NCI-H2196 (cell line): ENCODE measurements at regions not wholly inside any gene's neighbourhood (a gene's known extent, or its start where the extent isn't known, plus 50 kb on each side); places are given as distances from the start of the nearest gene placed in this dataset.

ENCODE experiments used
- DNase-seq: peaks from one replicate; lab custom pipeline; 2025; ENCODE audit not compliant: unreplicated experiment; lab: John Stamatoyannopoulos, UW

- DNase-seq: peak; percentile 56
Observed at GRCh38 chr9:79799691-79800335, 228.0 kb downstream of the TLE4 start.

- DNase-seq: no peak
Observed at GRCh38 chr9:79798450-79798849, 226.7 kb downstream of the TLE4 start.

- no peak for DNase-seq
Observed at GRCh38 chr9:79796411-79796810, 224.6 kb downstream of the TLE4 start.

GRCh38 chr9:79788662-79789061 lies 216.9 kb downstream of the TLE4 start:
- no peak for DNase-seq

- DNase-seq: no peak
Observed at GRCh38 chr9:79781263-79781662, 209.5 kb downstream of the TLE4 start.

GRCh38 chr9:79780559-79780958 lies 208.8 kb downstream of the TLE4 start:
- DNase-seq: no peak

GRCh38 chr9:79779901-79780300 lies 208.1 kb downstream of the TLE4 start:
- DNase-seq: no peak

GRCh38 chr9:79778581-79778980 lies 206.8 kb downstream of the TLE4 start:
- DNase-seq: no peak

- DNase-seq: no peak
Observed at GRCh38 chr9:79776581-79776980, 204.8 kb downstream of the TLE4 start.
